Osteocyte (in vitro differentiated cells): ENCODE measurements at regions not wholly inside any gene's neighbourhood (a gene's known extent, or its start where the extent isn't known, plus 50 kb on each side); places are given as distances from the start of the nearest gene placed in this dataset.

Source experiments
- DNase-seq: peaks from one replicate; pipeline ENCODE4 v3.0.0; 2021; ENCODE audit warnings: mixed read lengths; ENCODE audit not compliant: unreplicated experiment; ENCODE audit errors: extremely low spot score
- H3K27ac Mint-ChIP-seq: one replicate; pipeline ENCODE4 v1.8.0; 2021; ENCODE audit warnings: mild to moderate bottlenecking, mixed read lengths; ENCODE audit not compliant: unreplicated experiment
- H3K27me3 Mint-ChIP-seq: one replicate; pipeline ENCODE4 v1.8.0; 2021; ENCODE audit warnings: mixed read lengths; ENCODE audit not compliant: unreplicated experiment
- H3K36me3 Mint-ChIP-seq: one replicate; pipeline ENCODE4 v1.8.0; 2021; ENCODE audit warnings: mixed read lengths; ENCODE audit not compliant: unreplicated experiment
- H3K4me1 Mint-ChIP-seq: one replicate; pipeline ENCODE4 v1.8.0; 2021; ENCODE audit warnings: mixed read lengths; ENCODE audit not compliant: unreplicated experiment
- H3K4me3 Mint-ChIP-seq: one replicate; pipeline ENCODE4 v1.8.0; 2021; ENCODE audit warnings: mild to moderate bottlenecking, moderate library complexity, mixed read lengths; ENCODE audit not compliant: unreplicated experiment
- H3K9me3 Mint-ChIP-seq: one replicate; pipeline ENCODE4 v1.8.0; 2021; ENCODE audit warnings: mixed read lengths; ENCODE audit not compliant: unreplicated experiment
- TF ChIP-seq, protein P1 (sequence below): fragments of 200-600 bp; sonication (generic); IDR thresholded peaks from 2 replicates; pipeline ENCODE4 v1.5.0; 2021; ENCODE audit warnings: antibody characterized with exemption, mild to moderate bottlenecking, moderate library complexity

- no peak overlapping the region for H3K4me3 Mint-ChIP-seq
- DNase-seq, result no peak
- TF ChIP-seq, protein P1, sequence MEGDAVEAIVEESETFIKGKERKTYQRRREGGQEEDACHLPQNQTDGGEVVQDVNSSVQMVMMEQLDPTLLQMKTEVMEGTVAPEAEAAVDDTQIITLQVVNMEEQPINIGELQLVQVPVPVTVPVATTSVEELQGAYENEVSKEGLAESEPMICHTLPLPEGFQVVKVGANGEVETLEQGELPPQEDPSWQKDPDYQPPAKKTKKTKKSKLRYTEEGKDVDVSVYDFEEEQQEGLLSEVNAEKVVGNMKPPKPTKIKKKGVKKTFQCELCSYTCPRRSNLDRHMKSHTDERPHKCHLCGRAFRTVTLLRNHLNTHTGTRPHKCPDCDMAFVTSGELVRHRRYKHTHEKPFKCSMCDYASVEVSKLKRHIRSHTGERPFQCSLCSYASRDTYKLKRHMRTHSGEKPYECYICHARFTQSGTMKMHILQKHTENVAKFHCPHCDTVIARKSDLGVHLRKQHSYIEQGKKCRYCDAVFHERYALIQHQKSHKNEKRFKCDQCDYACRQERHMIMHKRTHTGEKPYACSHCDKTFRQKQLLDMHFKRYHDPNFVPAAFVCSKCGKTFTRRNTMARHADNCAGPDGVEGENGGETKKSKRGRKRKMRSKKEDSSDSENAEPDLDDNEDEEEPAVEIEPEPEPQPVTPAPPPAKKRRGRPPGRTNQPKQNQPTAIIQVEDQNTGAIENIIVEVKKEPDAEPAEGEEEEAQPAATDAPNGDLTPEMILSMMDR, result no peak
- no peaks in the 10 kb centered on the region for H3K9me3 Mint-ChIP-seq
- peaks cover 18% of the 10 kb centered on the region for H3K4me1 Mint-ChIP-seq
- H3K27ac Mint-ChIP-seq, result no peak overlapping the region
- H3K36me3 Mint-ChIP-seq, result no peaks in the 10 kb centered on the region
- H3K27me3 Mint-ChIP-seq, result no peaks in the 10 kb centered on the region
Observed at GRCh38 chr2:18825838-18826237, 236.5 kb upstream of the NT5C1B start.

- peaks cover 20% of the 10 kb centered on the region for H3K4me1 Mint-ChIP-seq
- H3K4me3 Mint-ChIP-seq, result no peak overlapping the region
- no peak for DNase-seq
- TF ChIP-seq, protein P1, result no peak
- no peaks in the 10 kb centered on the region for H3K27me3 Mint-ChIP-seq
- no peaks in the 10 kb centered on the region for H3K9me3 Mint-ChIP-seq
- H3K36me3 Mint-ChIP-seq, result no peaks in the 10 kb centered on the region
- no peak overlapping the region for H3K27ac Mint-ChIP-seq
Observed at GRCh38 chr2:18824915-18825314, 235.5 kb upstream of the NT5C1B start.

DNA sequence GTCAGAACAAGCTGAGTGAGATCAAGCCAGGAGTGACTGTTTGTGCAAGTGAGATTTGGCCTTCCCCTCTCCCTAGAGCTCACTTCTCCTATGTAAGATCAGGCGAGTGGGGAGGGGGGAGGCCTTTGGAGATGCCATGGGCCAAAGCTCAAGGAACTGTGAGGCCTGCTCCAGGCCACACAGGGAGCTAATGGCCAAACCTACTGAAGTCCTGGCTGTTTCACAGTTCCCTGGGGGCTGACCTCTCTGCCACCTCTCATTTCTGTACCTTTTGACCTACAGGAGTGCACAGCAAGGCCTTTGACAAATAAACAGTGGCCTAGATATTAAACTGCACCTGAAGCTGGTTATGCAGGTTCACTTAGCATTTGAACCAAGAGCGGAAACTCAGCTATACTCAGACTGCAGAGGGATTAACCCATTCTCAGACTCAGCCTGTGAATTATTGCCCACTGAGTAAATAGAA is 235.0 kb upstream of the NT5C1B start:
- TF ChIP-seq, protein P1, result no peak
- H3K27me3 Mint-ChIP-seq, result no peaks in the 10 kb centered on the region
- DNase-seq, result no peak
- no peaks in the 10 kb centered on the region for H3K36me3 Mint-ChIP-seq
- peaks cover 16% of the 10 kb centered on the region for H3K4me1 Mint-ChIP-seq
- H3K9me3 Mint-ChIP-seq, result no peaks in the 10 kb centered on the region
- H3K4me3 Mint-ChIP-seq, result no peak overlapping the region
- no peak overlapping the region for H3K27ac Mint-ChIP-seq

DNA sequence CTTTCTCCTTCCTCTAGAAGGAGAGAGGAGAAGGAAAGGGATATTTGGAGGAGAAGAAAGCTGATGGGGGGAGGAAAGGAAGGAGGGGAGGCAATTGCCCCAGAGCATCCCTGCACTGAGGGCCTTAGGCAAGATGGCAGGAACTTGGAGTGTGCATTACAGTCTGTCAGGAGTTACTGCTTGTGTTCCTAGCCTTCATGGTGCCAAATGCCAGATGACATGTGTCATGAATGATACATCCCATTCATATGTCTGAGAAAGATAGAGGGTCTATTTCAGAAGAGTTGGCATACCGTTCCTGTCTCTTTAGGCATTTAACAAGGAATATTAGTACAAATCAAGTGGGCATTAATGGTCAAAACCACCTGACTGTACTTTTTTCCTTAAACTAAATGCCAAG is 232.1 kb upstream of the NT5C1B start:
- no peak overlapping the region for H3K4me3 Mint-ChIP-seq
- no peaks in the 10 kb centered on the region for H3K27me3 Mint-ChIP-seq
- no peak overlapping the region for H3K27ac Mint-ChIP-seq
- TF ChIP-seq, protein P1, result no peak
- H3K36me3 Mint-ChIP-seq, result no peaks in the 10 kb centered on the region
- no peaks in the 10 kb centered on the region for H3K9me3 Mint-ChIP-seq
- peaks cover 11% of the 10 kb centered on the region for H3K4me1 Mint-ChIP-seq
- no peak for DNase-seq

DNA sequence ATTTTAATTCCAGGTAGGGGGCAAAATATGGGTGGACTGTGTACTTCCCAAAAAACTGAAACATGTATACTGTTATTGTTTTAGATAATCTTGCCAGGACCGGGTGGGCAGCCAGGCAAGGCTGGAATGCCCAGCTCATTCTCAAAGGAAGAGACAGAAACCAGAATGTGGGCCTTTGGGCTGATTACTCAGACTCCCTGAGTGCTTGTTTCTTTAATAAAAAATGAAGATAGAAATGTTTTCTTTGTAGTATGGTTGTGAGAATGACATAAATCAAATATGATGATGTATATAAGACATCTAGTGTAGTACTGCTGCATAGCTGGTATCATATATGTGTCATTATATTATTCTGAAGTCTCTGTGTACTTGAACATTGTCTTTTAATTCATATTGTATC is 231.6 kb upstream of the NT5C1B start:
- Mint-ChIP-seq H3K27ac (no peak overlapping the region), H3K4me1 (peaks cover 12% of the 10 kb centered on the region), H3K27me3 (no peaks in the 10 kb centered on the region), H3K4me3 (no peak overlapping the region), H3K36me3 (no peaks in the 10 kb centered on the region), H3K9me3 (no peaks in the 10 kb centered on the region)
- TF ChIP-seq, protein P1, result no peak
- DNase-seq, result no peak
